PC-9 (cell line): ENCODE measurements at regions not wholly inside any gene's neighbourhood (a gene's known extent, or its start where the extent isn't known, plus 50 kb on each side); places are given as distances from the start of the nearest gene placed in this dataset.

Experiments
- CTCF ChIP-seq: fragments of 200-600 bp; sonication (generic); conservative IDR thresholded peaks from 2 replicates; pipeline ENCODE4 v1.6.1; 2017; ENCODE audit warnings: mixed run types, antibody characterized with exemption, mild to moderate bottlenecking, moderate library complexity
- EZH2 ChIP-seq: fragments of 200-600 bp; sonication (generic); IDR thresholded peaks from 2 replicates; pipeline ENCODE4 v1.8.0; 2017; ENCODE audit warnings: antibody characterized with exemption, low read depth

GRCh38 chr11:15509082-15509481, 394.4 kb downstream of the INSC start:
- TF ChIP-seq CTCF (no peak), EZH2 (no peak)
